EH (cell line): ENCODE measurements at regions not wholly inside any gene's neighbourhood (a gene's known extent, or its start where the extent isn't known, plus 50 kb on each side); places are given as distances from the start of the nearest gene placed in this dataset.
A peak's percentile ranks its signal among the peaks of the same experiment; 100 is the strongest.

Experiments
- DNase-seq: peaks from one replicate; pipeline ENCODE4 v3.0.0-alpha.2; 2015; ENCODE audit warnings: low read depth

- no peak for DNase-seq
Measured at GRCh38 chr15:91559066-91559465, 294.4 kb upstream of the SLCO3A1 start.

- peak; percentile 79 for DNase-seq
Measured at GRCh38 chr15:91561371-91562100, 292.0 kb upstream of the SLCO3A1 start.

- DNase-seq = no peak
Measured at GRCh38 chr15:91562698-91563097, 290.8 kb upstream of the SLCO3A1 start.

GRCh38 chr15:91564631-91565030 is 288.9 kb upstream of the SLCO3A1 start:
- DNase-seq = no peak

- no peak for DNase-seq
Measured at GRCh38 chr15:91566141-91566540, 287.4 kb upstream of the SLCO3A1 start.

- no peak for DNase-seq
Measured at GRCh38 chr15:91568036-91568435, 285.5 kb upstream of the SLCO3A1 start.

GRCh38 chr15:91572110-91572509 is 281.4 kb upstream of the SLCO3A1 start:
- peak; percentile 2 for DNase-seq

- no peak for DNase-seq
Measured at GRCh38 chr15:91576096-91576495, 277.4 kb upstream of the SLCO3A1 start.

GRCh38 chr15:91578511-91578910 is 275.0 kb upstream of the SLCO3A1 start:
- DNase-seq = no peak

- no peak for DNase-seq
Measured at GRCh38 chr15:91584895-91585294, 268.6 kb upstream of the SLCO3A1 start.

- no peak for DNase-seq
Measured at GRCh38 chr15:91586560-91586959, 266.9 kb upstream of the SLCO3A1 start.

- DNase-seq = no peak
Measured at GRCh38 chr15:91589360-91589759, 264.1 kb upstream of the SLCO3A1 start.

GRCh38 chr15:91592567-91592966 is 260.9 kb upstream of the SLCO3A1 start:
- no peak for DNase-seq

- DNase-seq = peak; percentile 25
Measured at GRCh38 chr15:91593067-91593466, 260.4 kb upstream of the SLCO3A1 start.

- DNase-seq = no peak
Measured at GRCh38 chr15:91593653-91594052, 259.9 kb upstream of the SLCO3A1 start.

- no peak for DNase-seq
Measured at GRCh38 chr15:91599261-91599660, 254.2 kb upstream of the SLCO3A1 start.

- no peak for DNase-seq
Measured at GRCh38 chr15:91603384-91604080, 250.0 kb upstream of the SLCO3A1 start.

GRCh38 chr15:91604122-91604521 is 249.4 kb upstream of the SLCO3A1 start:
- DNase-seq = no peak

- no peak for DNase-seq
Measured at GRCh38 chr15:91605576-91605975, 247.9 kb upstream of the SLCO3A1 start.

- no peak for DNase-seq
Measured at GRCh38 chr15:91609231-91609630, 244.3 kb upstream of the SLCO3A1 start.

GRCh38 chr15:91609966-91610365 is 243.5 kb upstream of the SLCO3A1 start:
- DNase-seq = no peak

GRCh38 chr15:91611561-91612323 is 241.8 kb upstream of the SLCO3A1 start:
- no peak for DNase-seq

- no peak for DNase-seq
Measured at GRCh38 chr15:91620229-91620628, 233.3 kb upstream of the SLCO3A1 start.
